ENCODE measurements at regions not wholly inside any gene's neighbourhood (a gene's known extent, or its start where the extent isn't known, plus 50 kb on each side); places are given as distances from the start of the nearest gene placed in this dataset.

DNA sequence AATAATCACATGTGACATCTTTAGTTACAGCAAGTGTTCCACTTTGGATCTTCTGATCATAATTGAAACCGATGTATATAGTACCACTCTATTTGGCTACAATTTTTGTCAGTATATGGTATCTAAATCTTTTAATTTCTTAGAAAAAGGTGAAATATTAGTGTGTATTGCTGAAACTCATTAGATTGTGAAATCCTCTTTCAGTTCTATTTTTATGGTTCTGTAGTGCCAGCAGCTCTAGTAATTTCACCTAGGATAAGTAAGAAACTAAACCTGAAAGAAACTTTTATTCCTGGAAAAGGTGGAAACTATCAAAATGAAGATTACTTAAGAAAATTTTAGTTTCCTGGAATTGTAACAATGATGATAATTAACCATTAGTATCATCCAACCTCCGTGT is 370.9 kb downstream of the NNT start:
- no peaks in the 10 kb centered on the region for H3K9me3 ChIP-seq (ENCODE audit: control insufficient read depth, low read depth, low read length)
- no peak overlapping the region for H3K4me2 ChIP-seq (ENCODE audit: control insufficient read depth, extremely low read depth, insufficient read depth, low read depth, low read length)
- H3K79me2 ChIP-seq (ENCODE audit: control insufficient read depth, insufficient read depth, low read length), result no peaks in the 10 kb centered on the region
- H3K27ac ChIP-seq (ENCODE audit: control insufficient read depth, insufficient read depth, low read length), result no peak overlapping the region
- H2AFZ ChIP-seq (ENCODE audit: control insufficient read depth, low read length), result no peak overlapping the region
- dilution Hi-C loops (cut with MboI; ENCODE audit: extremely low pct_ligation_motif_present, low sequenced_read_pairs), result no loop called here
- DNase-seq (ENCODE audit: low read depth, low spot score) (no peak), FAIRE-seq (no peak)
- TF ChIP-seq EZH2 (IDR thresholded peaks at IDR 0.05; ENCODE audit: low read length), result no peak
- TF ChIP-seq, protein P1, sequence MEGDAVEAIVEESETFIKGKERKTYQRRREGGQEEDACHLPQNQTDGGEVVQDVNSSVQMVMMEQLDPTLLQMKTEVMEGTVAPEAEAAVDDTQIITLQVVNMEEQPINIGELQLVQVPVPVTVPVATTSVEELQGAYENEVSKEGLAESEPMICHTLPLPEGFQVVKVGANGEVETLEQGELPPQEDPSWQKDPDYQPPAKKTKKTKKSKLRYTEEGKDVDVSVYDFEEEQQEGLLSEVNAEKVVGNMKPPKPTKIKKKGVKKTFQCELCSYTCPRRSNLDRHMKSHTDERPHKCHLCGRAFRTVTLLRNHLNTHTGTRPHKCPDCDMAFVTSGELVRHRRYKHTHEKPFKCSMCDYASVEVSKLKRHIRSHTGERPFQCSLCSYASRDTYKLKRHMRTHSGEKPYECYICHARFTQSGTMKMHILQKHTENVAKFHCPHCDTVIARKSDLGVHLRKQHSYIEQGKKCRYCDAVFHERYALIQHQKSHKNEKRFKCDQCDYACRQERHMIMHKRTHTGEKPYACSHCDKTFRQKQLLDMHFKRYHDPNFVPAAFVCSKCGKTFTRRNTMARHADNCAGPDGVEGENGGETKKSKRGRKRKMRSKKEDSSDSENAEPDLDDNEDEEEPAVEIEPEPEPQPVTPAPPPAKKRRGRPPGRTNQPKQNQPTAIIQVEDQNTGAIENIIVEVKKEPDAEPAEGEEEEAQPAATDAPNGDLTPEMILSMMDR (optimal IDR thresholded peaks at IDR 0.05 in 1 of 3, IDR thresholded peaks at IDR 0.05 in 1 of 3, conservative IDR thresholded peaks at IDR 0.05 in 1 of 3; ENCODE audit: extremely low read depth in 1 of 3, insufficient read depth in 2 of 3, low read length in 3 of 3), result no peak
- H3K4me1 ChIP-seq (ENCODE audit: control insufficient read depth, extremely low read depth, insufficient read depth, low read length), result no peaks in the 10 kb centered on the region
- H3K9me1 ChIP-seq (ENCODE audit: control insufficient read depth, extremely low read depth, insufficient read depth, low read length), result no peaks in the 10 kb centered on the region
- H3K36me3 ChIP-seq (ENCODE audit: control insufficient read depth in 2 of 2, extremely low read depth in 1 of 2, insufficient read depth in 2 of 2, low read length in 2 of 2), result no peaks in the 10 kb centered on the region
- no peaks in the 10 kb centered on the region for H3K27me3 ChIP-seq (ENCODE audit: control insufficient read depth, extremely low read depth, insufficient read depth, low read length)
- H3K9ac ChIP-seq (ENCODE audit: control insufficient read depth, extremely low read depth, insufficient read depth, low read length), result no peak overlapping the region
- H4K20me1 ChIP-seq (ENCODE audit: control insufficient read depth, extremely low read depth, insufficient read depth, low read length), result no peaks in the 10 kb centered on the region
- no peak overlapping the region for H3K4me3 ChIP-seq (ENCODE audit: control insufficient read depth in 2 of 3, extremely low read depth in 1 of 3, insufficient read depth in 2 of 3, low read depth in 1 of 3, low read length in 3 of 3)

DNA sequence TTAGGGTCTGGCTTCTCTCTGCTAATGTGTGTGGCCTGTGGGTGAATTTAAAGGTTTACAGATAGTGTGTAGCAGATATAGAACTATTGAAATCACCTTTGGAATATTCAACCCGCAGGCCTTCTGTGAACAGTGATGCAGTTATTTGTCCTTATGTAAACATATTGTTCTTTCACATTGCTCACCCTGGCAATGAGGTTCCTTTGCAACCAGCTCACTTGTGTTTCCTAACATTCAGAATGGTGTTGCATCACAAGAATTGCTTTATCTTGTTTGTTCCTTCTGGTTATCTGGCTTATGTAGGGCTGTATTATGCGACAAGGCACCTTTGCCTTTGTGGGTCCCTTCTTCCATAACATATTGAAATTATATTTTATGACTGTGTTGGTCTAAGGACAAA is 370.3 kb downstream of the NNT start:
- FAIRE-seq (no peak), DNase-seq (ENCODE audit: low read depth, low spot score) (no peak)
- H3K4me2 ChIP-seq (ENCODE audit: control insufficient read depth, extremely low read depth, insufficient read depth, low read depth, low read length), result no peak overlapping the region
- no peak overlapping the region for H3K4me3 ChIP-seq (ENCODE audit: control insufficient read depth in 2 of 3, extremely low read depth in 1 of 3, insufficient read depth in 2 of 3, low read depth in 1 of 3, low read length in 3 of 3)
- H3K9me1 ChIP-seq (ENCODE audit: control insufficient read depth, extremely low read depth, insufficient read depth, low read length), result no peaks in the 10 kb centered on the region
- H4K20me1 ChIP-seq (ENCODE audit: control insufficient read depth, extremely low read depth, insufficient read depth, low read length), result no peaks in the 10 kb centered on the region
- no peaks in the 10 kb centered on the region for H3K27me3 ChIP-seq (ENCODE audit: control insufficient read depth, extremely low read depth, insufficient read depth, low read length)
- no peaks in the 10 kb centered on the region for H3K4me1 ChIP-seq (ENCODE audit: control insufficient read depth, extremely low read depth, insufficient read depth, low read length)
- H3K9me3 ChIP-seq (ENCODE audit: control insufficient read depth, low read depth, low read length), result no peaks in the 10 kb centered on the region
- H2AFZ ChIP-seq (ENCODE audit: control insufficient read depth, low read length), result no peak overlapping the region
- dilution Hi-C loops (cut with MboI; ENCODE audit: extremely low pct_ligation_motif_present, low sequenced_read_pairs), result no loop called here
- no peak overlapping the region for H3K9ac ChIP-seq (ENCODE audit: control insufficient read depth, extremely low read depth, insufficient read depth, low read length)
- TF ChIP-seq, protein P1 (optimal IDR thresholded peaks at IDR 0.05 in 1 of 3, IDR thresholded peaks at IDR 0.05 in 1 of 3, conservative IDR thresholded peaks at IDR 0.05 in 1 of 3; ENCODE audit: extremely low read depth in 1 of 3, insufficient read depth in 2 of 3, low read length in 3 of 3), result no peak
- no peak for TF ChIP-seq EZH2 (IDR thresholded peaks at IDR 0.05; ENCODE audit: low read length)
- no peaks in the 10 kb centered on the region for H3K79me2 ChIP-seq (ENCODE audit: control insufficient read depth, insufficient read depth, low read length)
- H3K36me3 ChIP-seq (ENCODE audit: control insufficient read depth in 2 of 2, extremely low read depth in 1 of 2, insufficient read depth in 2 of 2, low read length in 2 of 2), result no peaks in the 10 kb centered on the region
- H3K27ac ChIP-seq (ENCODE audit: control insufficient read depth, insufficient read depth, low read length), result no peak overlapping the region
